Mucosa of descending colon (tissue), 3 donors: ENCODE measurements at regions not wholly inside any gene's neighbourhood (a gene's known extent, or its start where the extent isn't known, plus 50 kb on each side); places are given as distances from the start of the nearest gene placed in this dataset.

Source experiments
- ATAC-seq: fragments of 200-7000 bp; cut with Tn5 transposase; one replicate; pipeline ENCODE4 v1.9.1; 2020; ENCODE audit warnings: mild to moderate bottlenecking, moderate library complexity
- DNase-seq, 3 donors: peaks; one replicate each; pipeline ENCODE4 v3.0.0-alpha.2; 2020
- H3K36me3 ChIP-seq: fragments of 200-600 bp; one replicate; pipeline ENCODE4 v1.8.0; 2021; ENCODE audit warnings: low read depth, mild to moderate bottlenecking
- H3K4me1 ChIP-seq: fragments of 200-600 bp; one replicate; pipeline ENCODE4 v1.8.0; 2021; ENCODE audit warnings: low read depth, mild to moderate bottlenecking
- H3K4me3 ChIP-seq: fragments of 200-600 bp; one replicate; pipeline ENCODE4 v1.8.0; 2021; ENCODE audit warnings: mild to moderate bottlenecking
- H3K9me3 ChIP-seq: fragments of 200-600 bp; one replicate; pipeline ENCODE4 v1.8.0; 2021; ENCODE audit warnings: mild to moderate bottlenecking
- intact Hi-C, 2 donors: fragments of 100-400 bp; cut with DNase I in 1 of 2; cut with micrococcal nuclease in 1 of 2; formaldehyde crosslinking; loops; one replicate each; pipeline versions ENCODE4 v1.11.0 to v1.11.1; 2022; cut with DNase I, micrococcal nuclease
- TF ChIP-seq, protein P1 (sequence below): fragments of 200-600 bp; IDR thresholded peaks from one replicate; pipeline ENCODE4 v1.8.0; 2022; ENCODE audit warnings: antibody characterized with exemption, mild to moderate bottlenecking
- donor health status: DM: no; HTN: no; CAD: no; lungs with moderate emphysema.
- donor health status: DM: no; HTN: no; CAD: no.
- donor health status: DM: no; HTN: yes; CAD: no.

DNA sequence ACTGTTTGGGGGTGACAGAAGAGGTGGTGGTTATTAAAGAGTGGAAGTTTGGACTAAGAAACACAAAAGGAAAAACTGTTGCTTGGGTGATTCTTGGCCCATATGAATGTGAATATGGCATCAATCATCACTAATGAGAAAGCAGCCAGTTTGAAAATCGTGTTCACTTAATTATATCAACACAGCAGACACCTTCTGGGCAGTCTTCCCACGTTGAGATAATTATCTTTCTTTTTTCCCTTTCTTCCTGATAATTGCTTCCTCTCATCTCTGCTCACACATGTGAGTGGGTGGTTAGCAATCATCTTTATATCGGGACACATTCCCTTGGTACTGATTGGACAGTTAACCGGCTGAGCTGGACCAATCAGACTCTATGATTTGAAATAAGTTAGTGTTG is 539.7 kb downstream of the AACS start:
- ATAC-seq (no peak), DNase-seq (no peak)
- Histone ChIP-seq H3K4me3 (no peak overlapping the region), H3K9me3 (no peaks in the 10 kb centered on the region), H3K36me3 (no peaks in the 10 kb centered on the region), H3K4me1 (no peaks in the 10 kb centered on the region)
- intact Hi-C loops = no loop called here
- TF ChIP-seq, protein P1, sequence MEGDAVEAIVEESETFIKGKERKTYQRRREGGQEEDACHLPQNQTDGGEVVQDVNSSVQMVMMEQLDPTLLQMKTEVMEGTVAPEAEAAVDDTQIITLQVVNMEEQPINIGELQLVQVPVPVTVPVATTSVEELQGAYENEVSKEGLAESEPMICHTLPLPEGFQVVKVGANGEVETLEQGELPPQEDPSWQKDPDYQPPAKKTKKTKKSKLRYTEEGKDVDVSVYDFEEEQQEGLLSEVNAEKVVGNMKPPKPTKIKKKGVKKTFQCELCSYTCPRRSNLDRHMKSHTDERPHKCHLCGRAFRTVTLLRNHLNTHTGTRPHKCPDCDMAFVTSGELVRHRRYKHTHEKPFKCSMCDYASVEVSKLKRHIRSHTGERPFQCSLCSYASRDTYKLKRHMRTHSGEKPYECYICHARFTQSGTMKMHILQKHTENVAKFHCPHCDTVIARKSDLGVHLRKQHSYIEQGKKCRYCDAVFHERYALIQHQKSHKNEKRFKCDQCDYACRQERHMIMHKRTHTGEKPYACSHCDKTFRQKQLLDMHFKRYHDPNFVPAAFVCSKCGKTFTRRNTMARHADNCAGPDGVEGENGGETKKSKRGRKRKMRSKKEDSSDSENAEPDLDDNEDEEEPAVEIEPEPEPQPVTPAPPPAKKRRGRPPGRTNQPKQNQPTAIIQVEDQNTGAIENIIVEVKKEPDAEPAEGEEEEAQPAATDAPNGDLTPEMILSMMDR = no peak

DNA sequence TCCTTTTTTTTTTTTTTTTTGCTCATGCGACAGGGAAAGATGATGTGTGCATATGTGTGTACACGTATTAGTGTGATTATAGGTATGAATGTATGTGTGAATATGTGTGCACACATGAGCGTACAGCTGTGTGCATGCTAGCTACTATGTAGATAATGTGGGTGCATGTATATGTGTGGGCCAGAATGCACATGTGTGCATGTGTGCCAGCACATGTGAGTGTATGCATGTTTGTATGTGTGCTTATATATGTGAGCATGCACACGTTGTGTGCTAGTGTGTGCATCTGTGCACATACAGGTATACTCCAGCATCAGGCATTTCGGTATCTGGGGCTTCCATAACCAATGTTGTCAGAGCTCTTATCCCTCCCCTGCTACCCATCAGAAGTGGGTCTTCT is 541.1 kb downstream of the AACS start:
- intact Hi-C loops = no loop called here
- Histone ChIP-seq H3K4me1 (no peaks in the 10 kb centered on the region), H3K36me3 (no peaks in the 10 kb centered on the region), H3K4me3 (no peak overlapping the region), H3K9me3 (no peaks in the 10 kb centered on the region)
- TF ChIP-seq, protein P1 = no peak
- ATAC-seq (no peak), DNase-seq (no peak)

DNA sequence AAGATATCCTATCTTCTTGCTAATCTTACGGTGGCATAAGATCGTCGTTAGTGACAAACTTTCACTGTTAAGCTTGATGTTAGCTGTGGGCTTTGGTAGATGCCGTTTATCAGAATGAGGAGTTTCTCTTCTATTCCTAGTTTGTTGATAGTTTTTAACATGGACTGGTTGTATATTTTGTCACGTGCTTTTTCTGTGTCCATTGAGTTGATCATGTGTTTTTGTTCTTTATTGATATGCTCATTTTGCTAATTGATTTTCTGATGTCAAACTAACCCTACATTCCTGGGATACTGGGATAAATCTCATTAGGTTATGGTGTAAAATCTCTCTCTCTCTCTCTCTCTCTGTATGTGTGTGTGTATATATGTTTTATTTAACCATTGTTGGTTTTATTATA is 545.1 kb downstream of the AACS start:
- no peaks in the 10 kb centered on the region for H3K36me3 ChIP-seq
- no peak overlapping the region for H3K4me3 ChIP-seq
- TF ChIP-seq, protein P1 = no peak
- DNase-seq (no peak), ATAC-seq (no peak)
- intact Hi-C loops = no loop called here
- H3K9me3 ChIP-seq = no peaks in the 10 kb centered on the region
- H3K4me1 ChIP-seq = no peaks in the 10 kb centered on the region

DNA sequence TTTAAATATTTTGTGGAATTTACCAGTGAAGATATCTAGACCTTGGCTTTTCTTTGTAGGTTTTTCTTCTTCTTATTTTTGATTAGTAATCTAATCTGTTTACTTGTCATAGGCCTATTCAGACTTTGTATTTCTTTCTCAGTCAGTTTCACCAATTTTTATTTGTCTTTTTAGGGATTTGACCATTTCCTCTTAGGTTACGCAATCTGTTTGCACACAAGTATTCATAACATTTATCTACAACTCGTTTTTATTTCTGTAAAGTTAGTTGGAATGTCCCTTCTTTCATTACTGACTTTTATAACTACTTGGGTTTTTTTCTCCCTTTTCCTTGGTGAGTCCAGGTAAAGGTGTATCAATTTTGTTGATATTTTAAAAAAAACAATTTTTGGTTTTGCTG is 545.7 kb downstream of the AACS start:
- no peak overlapping the region for H3K4me3 ChIP-seq
- no peaks in the 10 kb centered on the region for H3K9me3 ChIP-seq
- intact Hi-C loops = no loop called here
- H3K36me3 ChIP-seq = no peaks in the 10 kb centered on the region
- DNase-seq = no peak
- no peak for ATAC-seq
- H3K4me1 ChIP-seq = no peaks in the 10 kb centered on the region
- TF ChIP-seq, protein P1 = no peak

DNA sequence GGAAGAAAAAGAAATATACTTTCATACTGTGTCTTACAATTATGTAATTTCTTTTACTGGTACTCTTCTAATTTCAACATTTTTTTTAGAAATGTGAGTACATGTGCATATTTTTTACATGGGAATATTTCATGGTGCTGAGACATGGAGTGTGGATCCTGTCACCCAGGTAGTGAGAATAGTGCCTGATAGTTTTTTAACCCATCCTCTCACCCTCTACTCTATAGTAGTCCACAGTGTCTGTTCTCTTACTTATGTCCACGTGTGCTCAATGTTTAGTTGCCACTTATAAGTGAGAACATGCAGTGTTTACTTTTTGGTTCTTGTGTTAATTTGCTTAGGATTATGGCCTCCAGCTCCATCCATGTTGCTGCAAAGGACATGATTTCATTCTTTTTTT is 548.8 kb downstream of the AACS start:
- Histone ChIP-seq H3K4me3 (no peak overlapping the region), H3K9me3 (peaks cover 5% of the 10 kb centered on the region), H3K4me1 (no peaks in the 10 kb centered on the region), H3K36me3 (no peaks in the 10 kb centered on the region)
- intact Hi-C loops = no loop called here
- ATAC-seq = no peak
- DNase-seq = no peak
- TF ChIP-seq, protein P1 = no peak

DNA sequence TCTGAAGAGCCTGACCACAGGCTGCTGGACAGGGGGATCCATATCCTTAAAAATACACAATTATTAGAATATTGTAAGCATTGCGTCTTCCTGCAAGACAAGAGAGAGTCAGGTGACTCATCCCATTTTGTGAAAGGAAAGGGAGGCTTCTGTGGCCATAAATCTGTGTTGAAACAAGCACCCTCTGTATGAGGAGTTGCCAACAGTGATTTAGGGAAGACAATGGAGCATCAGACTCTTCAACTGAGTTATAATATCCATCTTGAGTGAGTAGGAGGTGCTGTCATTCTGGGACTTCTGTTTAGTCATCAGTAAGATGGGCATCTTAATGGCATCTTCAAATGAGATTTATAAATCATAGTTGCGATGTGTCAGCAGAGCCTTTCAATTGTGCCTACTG is 554.5 kb downstream of the AACS start:
- H3K4me1 ChIP-seq = no peaks in the 10 kb centered on the region
- ATAC-seq (no peak), DNase-seq (no peak)
- intact Hi-C loops = no loop called here
- H3K4me3 ChIP-seq = no peak overlapping the region
- H3K9me3 ChIP-seq = peaks cover 5% of the 10 kb centered on the region
- H3K36me3 ChIP-seq = no peaks in the 10 kb centered on the region
- TF ChIP-seq, protein P1 = no peak
